ENCODE measurements at regions not wholly inside any gene's neighbourhood (a gene's known extent, or its start where the extent isn't known, plus 50 kb on each side); places are given as distances from the start of the nearest gene placed in this dataset.

DNA sequence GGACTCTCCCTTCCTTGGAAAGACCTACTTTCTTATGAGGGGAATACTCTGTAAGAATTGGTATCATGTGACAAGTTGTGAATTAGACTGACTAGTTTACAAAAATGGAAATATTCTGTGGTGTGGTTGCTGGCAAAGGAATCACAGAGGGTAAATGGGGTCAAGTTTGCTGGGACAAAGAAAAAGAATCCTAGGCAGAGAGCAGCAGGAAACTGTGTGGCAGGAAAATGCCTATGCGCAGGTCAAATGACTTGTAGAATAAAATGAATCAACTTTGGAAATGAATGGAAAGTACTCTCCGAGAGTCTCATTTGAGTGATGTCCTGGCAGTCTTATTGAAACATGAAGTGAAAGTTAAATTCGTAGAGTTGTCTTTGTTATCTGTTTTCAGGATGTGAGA lies 1250.7 kb downstream of the UQCRFS1 start:
- TF ChIP-seq FOXA1 (IDR thresholded peaks at IDR 0.05), result no peak
- TF ChIP-seq SUZ12 (IDR thresholded peaks at IDR 0.05), result no peak
- no peak for TF ChIP-seq ELF4 (IDR thresholded peaks at IDR 0.05)
- no peak for TF ChIP-seq LEF1 (IDR thresholded peaks at IDR 0.05; ENCODE audit: borderline replicate concordance)
- no peak for TF ChIP-seq CTBP1 (IDR thresholded peaks at IDR 0.05; ENCODE audit: borderline replicate concordance)
- no peak for TF ChIP-seq NFRKB (IDR thresholded peaks at IDR 0.05)
- no peak for TF ChIP-seq BHLHE40 (IDR thresholded peaks at IDR 0.05; ENCODE audit: borderline replicate concordance)
